GM21576 (cell line): ENCODE measurements at regions not wholly inside any gene's neighbourhood (a gene's known extent, or its start where the extent isn't known, plus 50 kb on each side); places are given as distances from the start of the nearest gene placed in this dataset.
"Not testable (repeated sequence)": the region's sequence is repeated elsewhere in the genome, so short reads cannot be mapped to it uniquely, and the experiment has no call there.

Experiments
- ATAC-seq: cut with Tn5 transposase; IDR thresholded peaks from one replicate; pipeline ENCODE4 v1.9.1; 2021; ENCODE audit warnings: mild to moderate bottlenecking, moderate library complexity; ENCODE audit not compliant: unreplicated experiment

DNA sequence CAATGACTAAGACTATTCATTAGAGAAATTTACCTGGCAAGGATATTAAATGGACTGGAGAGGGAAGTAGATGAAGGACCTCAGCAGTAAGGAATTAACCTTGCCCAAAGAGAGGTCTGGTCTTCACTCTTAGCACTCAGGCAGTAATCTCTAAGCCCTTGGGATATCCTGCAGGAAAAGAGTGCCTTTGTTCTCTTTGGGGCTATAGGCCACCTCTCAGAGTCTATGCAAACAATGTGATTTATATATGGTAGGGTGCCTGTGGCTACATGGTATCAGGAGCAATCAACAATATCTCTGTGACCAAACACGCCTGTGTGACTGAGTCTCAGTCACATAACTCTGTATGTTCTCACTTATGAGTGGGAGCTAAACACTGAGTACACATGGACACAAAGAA lies 154.7 kb upstream of the CDK1 start:
- ATAC-seq, result no peak

DNA sequence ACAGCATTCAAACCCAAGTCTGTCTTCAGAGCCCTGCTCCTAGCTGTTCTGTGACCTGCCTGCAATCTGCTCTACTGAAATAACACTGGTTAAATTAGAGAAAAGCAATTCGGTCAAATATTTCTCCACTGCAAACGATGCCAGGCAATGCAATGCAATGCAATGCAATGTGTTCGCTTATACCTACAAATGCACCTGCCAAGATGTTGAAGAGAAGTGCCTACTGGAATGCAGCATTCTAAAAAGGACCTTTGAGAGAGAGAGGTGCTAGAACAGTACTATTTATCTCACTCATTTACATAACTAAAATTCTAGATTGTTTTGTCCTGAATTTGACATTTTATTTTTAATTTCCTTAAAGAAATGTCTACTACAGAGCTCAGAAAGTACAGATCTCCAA lies 157.3 kb upstream of the CDK1 start:
- ATAC-seq, result no peak

DNA sequence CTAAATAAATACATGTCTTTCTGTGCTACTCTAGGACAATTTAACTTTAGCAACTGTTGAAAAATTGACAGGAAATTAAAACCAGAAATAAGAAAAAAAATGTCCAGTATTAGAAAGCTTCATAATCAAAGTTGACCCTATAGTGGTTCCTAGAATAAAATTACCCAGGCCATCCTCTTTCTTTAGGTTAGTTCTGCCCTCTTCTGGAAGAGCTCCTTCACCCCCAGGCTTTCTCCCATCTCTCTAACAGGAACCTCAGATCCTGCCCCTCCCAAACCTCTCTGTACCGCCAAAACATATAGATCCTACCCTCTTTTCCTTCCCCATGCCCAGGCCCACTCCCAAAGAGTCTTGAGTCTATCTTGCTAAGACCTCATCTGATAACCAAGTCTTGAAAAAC lies 159.4 kb upstream of the CDK1 start:
- no peak for ATAC-seq

DNA sequence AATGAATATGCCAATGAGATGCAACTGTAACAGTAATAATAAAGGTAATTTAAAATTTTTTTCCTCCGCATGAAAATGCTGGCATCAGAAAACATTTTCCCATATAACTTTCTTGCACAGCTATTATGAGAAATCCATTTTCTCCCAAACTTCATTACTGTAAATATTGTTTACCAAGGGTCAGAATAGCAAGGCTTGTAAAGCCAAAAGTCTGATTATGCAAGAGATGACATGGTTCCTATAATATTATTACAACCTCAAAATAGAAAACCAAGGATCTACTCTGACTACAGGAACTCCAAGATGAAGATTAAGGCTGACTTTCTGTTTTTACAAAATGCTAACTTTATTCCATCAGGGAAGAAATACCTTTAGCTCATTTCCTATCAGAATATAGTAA lies 162.7 kb upstream of the CDK1 start:
- no peak for ATAC-seq

DNA sequence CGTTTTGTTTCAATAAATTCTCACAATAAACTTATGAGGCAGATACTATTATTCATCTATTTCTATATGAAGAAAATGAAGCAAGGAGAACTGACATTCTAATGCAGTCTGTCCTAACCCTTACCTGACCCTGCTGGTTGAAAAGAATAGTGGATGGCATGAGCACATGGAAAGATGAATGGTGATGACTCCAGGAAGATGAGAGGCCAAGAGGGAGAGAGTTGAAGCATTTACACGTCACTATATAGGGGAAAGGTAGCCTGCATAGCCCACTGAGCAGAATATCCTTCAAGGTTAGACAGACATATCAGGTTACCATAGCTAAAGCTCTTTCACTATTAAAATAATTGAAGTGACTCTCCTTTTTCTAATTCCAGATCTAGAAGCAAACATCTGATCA lies 163.9 kb upstream of the CDK1 start:
- ATAC-seq, result no peak

DNA sequence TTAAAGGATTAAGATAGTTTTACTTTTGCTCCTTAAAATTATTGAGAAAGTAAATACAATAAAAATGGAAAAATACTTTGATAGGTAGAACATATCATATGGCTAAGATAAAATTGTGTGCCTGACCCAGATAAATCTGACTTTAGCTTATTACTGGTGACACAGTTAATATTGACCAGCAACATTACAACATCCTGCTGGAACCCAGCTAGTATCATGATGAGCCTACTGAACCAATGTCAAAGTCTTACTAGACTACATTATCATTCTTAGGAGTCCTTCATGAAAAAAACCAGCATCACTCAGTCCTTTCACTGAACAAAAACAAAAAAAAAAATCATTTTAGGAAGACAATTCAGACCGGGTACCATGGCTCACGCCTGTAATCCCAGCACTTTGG lies 164.8 kb upstream of the CDK1 start:
- no peak for ATAC-seq

DNA sequence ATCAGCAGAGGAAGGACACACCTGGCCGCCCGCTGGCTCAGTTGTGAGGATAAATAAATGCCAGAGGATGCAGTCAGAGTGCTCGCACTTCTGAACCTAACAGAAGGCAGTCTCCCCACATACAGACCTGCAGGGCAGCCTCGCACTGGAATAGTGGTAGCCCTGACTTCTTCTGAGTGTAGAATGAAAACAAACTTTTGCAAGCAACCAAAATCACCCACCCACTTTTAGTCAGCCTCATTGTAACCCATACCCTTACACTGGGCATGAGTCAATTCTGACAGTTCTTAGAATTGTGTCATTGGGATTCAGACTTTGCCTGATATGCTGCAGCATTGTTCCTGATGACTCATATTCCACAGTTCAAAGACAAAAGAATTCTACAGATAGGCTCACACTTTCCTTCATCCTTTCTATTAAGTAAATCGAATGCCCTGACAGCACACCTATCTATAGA lies 167.0 kb upstream of the CDK1 start:
- ATAC-seq, result no peak

DNA sequence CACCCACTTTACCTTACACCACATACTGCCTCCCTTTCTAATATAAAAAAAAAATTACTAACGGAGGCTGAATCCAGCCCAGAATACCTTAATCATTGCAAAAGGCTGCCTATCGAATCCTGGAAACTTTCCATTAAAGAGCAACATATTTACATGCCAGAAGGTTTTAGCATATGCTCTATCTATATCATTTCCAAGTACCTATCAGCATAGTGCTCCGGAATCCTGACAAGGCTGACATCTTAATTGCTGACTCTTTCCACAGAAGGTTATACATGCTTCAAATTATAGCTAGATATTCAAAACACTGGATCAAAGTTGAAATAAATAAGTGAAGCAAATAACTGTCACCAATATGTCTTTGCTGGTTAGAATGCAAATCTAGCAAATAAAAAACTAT lies 170.9 kb upstream of the CDK1 start:
- no peak for ATAC-seq

DNA sequence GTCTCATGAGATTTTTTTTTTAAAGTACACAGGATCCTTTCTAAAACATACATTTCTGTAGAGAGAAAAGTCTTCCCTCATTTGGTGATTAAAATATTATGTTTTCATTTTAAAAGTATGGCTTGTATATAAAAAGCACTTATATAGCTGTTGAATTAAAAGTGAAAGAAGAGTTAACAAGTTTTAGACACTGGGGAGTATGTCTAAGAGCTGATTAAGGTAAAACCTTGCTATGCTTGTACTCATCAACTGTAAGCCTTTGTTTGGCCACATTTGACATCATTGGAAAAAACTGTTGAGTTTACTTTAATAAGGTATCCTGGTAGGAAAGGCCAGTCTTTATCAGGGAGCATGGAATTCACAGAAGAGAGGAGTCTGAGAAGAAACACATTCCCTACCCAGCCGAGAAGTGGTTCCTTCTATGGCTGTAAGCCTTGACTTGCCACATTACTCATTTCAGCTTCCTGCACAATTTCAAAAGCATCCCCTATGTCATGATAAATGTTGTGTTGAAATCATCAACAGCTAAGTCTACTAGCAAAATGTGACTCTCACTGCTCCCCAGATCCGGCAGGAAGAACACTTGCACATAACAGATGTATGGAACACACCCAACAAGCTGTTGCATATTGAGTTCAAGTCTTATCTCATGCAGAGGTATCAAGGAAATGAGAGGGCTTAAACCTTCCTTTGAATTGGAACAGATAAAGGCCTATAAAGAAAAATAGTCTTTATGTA lies 171.8 kb upstream of the CDK1 start:
- no peak for ATAC-seq

DNA sequence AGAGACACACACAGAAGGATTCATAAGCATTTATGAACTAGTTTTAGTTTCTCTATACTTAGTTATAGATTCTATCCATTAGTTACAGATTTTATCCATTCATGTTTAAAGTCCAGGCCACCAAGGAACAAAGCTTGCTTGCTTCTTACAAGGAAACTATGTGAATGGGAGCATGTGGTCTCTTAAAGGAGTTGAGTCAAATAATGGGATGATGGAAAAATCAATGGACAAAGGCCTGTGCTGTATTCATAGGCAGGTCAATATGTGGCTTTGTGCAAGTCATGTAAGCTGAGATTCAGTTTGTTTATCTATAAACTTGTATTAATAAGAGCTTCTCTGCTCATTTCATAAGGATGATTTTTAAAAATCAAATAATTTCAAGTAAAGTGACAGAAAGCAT lies 172.8 kb upstream of the CDK1 start:
- ATAC-seq, result no peak

DNA sequence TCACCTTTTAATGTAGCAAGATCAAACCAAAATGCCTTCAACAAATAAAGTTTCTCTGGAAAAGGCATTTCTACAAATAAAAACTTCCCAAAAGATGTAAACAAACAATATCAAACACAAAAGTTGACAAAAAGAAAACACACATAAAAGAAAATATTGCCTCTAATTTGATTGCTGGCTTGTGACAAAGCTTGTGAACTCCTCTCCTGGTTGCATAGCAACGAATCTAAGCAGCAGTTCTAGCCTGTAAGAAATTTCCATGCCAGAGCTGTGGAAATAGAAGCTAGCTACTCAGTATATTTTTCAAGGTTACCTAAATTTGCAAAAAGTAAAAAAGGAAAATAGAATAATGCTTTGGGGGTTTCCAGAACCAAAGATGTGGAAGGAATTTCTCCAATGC lies 173.9 kb upstream of the CDK1 start:
- no peak for ATAC-seq

DNA sequence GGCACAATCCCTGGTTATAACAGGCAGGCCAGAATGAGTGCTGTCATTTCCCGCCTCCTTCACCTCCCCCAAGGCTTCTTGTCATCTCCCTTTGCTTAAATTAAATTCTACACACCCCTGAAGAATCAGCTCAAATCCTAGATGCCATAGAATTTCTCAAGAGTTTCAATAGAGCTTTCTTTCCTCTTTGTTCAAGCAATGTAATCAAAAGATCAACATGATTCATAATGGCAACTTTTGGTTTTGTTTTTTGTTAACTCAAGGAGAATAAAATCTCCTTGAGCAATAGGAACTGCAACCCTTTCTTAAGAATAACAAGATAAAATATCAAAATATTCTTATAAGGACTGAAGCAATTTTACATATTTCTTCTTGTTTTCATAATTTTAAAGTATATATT lies 180.8 kb upstream of the CDK1 start:
- no peak for ATAC-seq

DNA sequence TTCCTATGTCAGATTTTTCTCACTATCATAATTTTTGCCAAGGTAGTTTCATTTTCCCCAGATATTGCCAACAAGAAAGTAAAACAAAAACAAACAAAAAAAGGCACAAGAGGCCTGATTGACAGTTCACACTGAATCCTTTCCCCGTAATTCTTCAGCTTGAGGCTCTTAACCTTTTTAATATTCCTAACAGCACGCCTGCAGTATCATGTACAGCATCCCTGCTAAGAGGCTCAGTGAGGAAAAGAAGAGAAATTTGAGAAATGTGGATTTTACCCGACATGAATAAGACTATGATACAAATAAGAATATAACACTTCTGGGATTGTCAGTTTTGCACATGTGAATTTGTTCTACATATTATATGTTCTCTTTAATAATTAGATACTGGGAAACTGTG lies 182.4 kb upstream of the CDK1 start:
- ATAC-seq, result no peak

DNA sequence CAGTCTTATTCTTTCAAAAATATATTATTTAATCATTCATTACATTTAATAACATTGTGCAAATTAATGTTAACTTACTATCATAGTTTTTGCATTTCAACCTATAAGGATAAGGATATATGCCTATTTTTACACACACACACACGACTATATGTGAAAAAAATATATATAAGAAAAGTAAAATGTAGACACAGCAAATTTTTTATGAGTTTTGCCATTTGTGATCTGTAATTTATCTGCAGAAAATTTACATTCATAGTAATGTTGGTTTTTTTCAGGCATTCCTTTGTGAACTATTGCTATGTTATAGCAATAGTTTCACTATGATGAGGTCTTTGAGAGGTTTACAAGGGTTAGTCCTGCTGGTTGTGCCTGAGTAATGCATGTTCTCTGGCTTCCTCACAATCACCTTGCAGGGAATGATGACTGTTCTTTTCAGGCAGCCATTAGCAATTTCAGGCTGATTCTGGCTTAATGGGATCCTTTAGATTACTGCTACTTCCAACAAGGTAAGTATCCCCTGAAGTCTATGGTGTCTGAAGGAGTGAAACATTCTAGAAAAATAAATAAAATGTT lies 183.7 kb upstream of the CDK1 start:
- no peak for ATAC-seq

DNA sequence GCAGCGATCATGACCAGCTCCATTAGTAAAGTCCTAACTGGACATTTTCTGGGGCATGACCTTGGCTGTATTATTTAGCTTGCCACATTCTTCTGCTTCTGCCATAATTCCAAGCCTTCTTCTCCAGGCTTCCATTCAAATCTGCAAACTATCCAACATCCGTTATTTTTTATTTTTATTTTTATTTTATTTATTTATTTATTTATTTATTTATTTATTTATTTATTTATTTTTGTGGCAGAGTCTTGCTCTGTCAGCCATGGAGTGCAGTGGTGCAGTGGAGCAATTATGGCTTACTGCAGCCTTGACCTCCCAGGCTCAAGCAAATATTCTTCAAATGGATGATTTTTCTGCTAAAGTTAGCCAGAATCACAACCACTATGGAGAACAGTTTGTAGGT lies 187.2 kb upstream of the CDK1 start:
- no peak for ATAC-seq

DNA sequence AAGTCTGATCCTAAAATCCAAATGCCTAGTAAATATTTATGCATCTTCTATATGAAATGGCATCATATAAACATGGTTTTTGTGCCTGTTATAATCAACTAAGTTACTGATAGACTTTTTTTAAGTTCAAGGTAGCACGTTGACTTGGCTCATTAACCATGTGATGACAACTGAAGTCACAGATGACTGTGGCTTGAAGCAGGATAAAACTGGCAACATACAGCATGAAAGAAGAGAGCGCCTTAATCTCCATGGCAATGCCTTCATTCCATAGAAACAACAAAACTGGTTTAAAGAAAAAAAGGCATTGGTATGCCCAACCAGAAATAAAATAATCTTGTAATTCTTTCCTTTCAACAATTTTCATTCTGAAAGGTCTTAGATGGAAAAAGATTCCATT lies 188.9 kb upstream of the CDK1 start:
- no peak for ATAC-seq

DNA sequence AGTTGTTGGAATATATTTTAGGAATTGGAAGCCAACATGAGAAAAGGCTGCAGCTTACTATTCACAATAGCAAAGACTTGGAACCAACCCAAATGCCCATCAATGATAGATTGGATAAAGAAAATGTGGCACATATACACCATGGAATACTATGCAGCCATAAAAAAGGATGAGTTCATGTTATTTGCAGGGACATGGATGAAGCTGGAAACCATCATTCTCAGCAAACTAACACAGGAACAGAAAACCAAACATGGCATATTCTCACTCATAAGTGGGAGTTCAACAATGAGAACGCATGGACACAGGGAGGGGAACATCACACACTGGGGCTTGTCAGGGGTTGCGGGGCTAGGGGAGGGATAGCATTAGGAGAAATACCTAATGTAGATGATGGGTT lies 192.1 kb upstream of the ANK3 start:
- not testable (repeated sequence) for ATAC-seq

DNA sequence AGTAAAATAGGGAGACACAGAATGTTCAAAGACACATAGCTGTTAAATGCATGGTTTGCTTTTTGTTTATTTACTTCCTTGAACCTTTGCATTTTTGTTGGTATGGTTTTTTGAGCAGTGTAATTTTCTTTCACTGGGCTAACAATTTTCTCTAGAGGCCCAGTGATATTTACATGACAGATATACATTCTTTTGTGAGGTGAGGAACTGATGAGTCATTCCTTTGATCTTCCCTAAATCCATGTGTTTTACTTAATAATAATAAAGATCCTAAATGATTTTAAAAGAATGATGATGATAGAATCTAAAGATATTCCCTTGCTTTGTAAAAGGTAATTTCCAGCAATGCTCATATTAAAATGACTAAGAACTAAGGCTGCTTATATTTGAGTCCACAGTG lies 188.5 kb upstream of the ANK3 start:
- no peak for ATAC-seq

DNA sequence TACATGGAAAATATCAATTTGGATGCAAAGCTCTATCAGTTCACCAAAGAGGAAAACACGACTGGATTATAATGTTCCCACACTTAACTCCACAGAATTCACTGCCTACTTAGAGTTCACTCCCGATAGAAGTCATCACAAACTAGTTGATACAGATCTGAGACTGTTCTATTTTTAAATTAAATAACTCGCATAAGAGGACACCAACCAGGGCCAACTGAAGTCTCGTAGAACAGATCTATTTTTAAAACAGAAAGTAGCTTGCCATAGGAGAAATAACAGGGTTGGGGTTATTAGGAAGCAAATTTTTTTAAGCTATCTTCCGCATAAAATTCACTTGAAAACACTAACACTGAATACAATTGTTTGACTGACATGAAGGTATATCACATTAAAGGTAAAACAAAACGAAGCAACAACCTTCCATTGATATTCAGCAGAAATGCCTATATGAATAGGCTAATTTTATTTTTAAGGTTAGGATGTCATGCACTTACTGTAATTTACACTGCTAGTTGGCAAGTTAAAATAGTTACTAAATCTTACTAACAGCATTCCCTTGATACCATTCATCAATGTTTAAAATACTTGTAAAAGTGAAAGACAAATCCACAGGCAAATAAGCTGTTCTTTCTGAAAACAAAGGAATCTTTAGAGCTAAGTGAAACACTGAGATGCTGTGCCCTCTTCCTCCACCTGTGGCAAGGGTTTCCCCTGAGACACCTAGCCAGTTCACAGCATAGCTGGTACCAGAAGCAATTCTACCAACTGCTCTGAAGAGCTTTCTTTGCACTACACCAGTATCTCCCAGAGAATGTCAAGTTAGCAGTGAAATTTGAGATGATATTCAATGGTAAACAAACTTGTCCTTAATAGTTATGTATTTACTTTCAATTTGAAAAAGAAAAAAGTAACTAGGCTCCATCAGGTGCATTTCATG lies 186.7 kb upstream of the ANK3 start:
- ATAC-seq, result no peak

DNA sequence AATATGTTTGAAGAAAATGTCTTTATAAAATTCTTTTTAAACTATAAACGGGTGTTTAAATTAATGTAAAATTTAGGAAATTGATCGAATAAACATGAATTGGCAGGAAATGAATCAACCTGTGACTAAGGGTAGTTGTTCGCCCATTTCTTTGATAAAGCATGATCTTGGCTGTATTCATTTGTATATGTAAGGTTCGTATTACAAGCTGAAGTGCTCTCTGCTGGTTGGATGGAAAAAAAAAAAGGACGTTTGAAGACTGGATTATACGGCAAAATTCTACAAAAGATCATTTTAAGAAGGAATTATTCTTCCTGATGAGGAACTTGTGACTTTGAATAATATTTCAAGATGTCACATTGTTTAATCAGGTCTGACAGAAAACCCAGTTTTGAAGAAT lies 185.4 kb upstream of the ANK3 start:
- ATAC-seq, result no peak

DNA sequence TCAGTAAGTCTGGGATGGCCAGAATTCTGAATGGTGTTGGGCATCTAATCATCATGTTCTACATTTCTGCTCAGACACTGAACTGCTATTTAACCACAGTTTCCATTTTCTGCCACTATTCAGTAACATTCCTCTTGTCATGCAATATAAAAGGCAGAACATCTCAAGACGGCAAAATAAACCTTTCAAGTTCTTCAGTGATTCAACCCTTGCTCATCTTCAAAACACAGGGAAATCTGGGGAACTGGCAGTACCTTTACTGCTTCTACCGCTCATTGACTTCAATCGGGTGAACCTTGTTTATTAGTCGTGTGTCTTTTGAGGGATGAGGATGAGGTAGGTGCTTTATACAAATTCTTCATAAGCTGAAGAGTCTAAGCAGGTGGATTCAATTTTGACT lies 184.7 kb upstream of the ANK3 start:
- ATAC-seq, result no peak

DNA sequence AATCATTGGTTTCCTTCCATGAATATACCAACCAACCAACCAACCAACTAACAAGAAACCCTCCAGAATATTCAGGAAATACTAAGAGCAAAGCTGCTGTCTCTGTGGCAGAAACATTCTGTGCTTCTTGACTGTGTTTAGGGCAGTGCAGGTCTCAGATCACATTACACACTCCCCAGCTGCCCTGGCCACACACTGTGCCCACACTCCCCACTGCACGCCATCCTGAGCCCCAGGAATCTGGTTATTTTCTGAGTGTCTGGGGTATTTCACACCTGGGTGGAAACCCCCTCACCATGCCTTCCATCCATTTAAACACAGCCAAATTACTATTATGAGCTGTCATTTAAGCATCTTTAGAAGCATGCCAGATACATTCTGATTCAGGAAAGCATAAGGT lies 183.7 kb upstream of the ANK3 start:
- ATAC-seq, result no peak
